Cardiac fibroblast (primary cell): ENCODE measurements at regions not wholly inside any gene's neighbourhood (a gene's known extent, or its start where the extent isn't known, plus 50 kb on each side); places are given as distances from the start of the nearest gene placed in this dataset.
"Not testable (repeated sequence)": the region's sequence is repeated elsewhere in the genome, so short reads cannot be mapped to it uniquely, and the experiment has no call there.

Source experiments
- DNase-seq, 2 donors: peaks; one replicate each; pipeline versions ENCODE4 v3.0.0 to v3.0.0-alpha.2; 2010; ENCODE audit warnings: low read depth in 2 of 2
- H3K4me3 ChIP-seq, 2 donors: replicated peaks in 1 of 2; 1 replicate in 1 of 2; 2 replicates in 1 of 2; pipeline ENCODE4 v1.5.1; 2011; ENCODE audit warnings: low read depth in 2 of 2, low read length in 2 of 2, mild to moderate bottlenecking in 2 of 2, moderate library complexity in 1 of 2
- TF ChIP-seq, protein P1 (sequence below): IDR thresholded peaks from one replicate; pipeline ENCODE4 v1.5.1; 2011; ENCODE audit warnings: low read depth, mild to moderate bottlenecking, low read length, inconsistent platforms

DNA sequence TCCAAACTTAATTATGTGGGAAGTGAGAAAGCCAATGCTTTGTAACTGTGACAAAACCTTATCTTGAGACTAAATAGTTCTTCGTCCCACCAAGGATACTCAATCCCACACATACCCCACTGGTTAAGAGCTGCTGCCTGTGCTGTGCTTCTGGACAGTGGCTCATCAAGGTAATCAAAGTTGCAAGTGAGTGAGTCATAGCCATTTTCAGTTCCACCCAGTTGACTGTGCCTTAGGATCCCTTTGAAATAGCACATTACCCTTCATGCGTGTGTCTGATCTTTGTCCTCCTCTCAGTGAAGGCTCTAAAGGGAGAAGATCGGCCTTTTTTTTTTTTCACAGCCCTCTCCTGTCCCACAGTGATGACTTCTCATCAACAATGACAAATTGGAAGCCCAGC, 706.0 kb upstream of the AUTS2 start:
- TF ChIP-seq, protein P1, sequence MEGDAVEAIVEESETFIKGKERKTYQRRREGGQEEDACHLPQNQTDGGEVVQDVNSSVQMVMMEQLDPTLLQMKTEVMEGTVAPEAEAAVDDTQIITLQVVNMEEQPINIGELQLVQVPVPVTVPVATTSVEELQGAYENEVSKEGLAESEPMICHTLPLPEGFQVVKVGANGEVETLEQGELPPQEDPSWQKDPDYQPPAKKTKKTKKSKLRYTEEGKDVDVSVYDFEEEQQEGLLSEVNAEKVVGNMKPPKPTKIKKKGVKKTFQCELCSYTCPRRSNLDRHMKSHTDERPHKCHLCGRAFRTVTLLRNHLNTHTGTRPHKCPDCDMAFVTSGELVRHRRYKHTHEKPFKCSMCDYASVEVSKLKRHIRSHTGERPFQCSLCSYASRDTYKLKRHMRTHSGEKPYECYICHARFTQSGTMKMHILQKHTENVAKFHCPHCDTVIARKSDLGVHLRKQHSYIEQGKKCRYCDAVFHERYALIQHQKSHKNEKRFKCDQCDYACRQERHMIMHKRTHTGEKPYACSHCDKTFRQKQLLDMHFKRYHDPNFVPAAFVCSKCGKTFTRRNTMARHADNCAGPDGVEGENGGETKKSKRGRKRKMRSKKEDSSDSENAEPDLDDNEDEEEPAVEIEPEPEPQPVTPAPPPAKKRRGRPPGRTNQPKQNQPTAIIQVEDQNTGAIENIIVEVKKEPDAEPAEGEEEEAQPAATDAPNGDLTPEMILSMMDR, result no peak
- no peak overlapping the region for H3K4me3 ChIP-seq
- DNase-seq, result no peak

DNA sequence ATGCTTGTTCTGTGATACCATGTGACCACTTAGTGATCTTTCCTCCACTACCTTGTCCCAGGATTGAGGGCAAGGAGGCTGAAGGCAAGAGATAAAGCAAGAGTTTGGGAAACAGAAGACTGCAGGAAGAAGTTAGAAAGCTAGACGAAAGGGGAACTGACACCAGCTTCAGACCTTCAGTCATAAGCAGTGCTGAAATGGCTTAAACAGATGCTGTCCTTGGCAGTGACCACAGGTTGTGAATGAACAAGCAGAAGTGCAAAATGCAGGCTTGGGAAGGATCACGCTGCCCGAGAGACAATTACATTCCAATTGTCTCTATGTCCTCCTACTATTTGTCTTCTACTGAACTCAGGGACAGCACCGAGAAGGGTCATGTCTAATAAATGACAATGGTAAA, 704.9 kb upstream of the AUTS2 start:
- no peak for DNase-seq
- no peak overlapping the region for H3K4me3 ChIP-seq
- TF ChIP-seq, protein P1, result no peak

DNA sequence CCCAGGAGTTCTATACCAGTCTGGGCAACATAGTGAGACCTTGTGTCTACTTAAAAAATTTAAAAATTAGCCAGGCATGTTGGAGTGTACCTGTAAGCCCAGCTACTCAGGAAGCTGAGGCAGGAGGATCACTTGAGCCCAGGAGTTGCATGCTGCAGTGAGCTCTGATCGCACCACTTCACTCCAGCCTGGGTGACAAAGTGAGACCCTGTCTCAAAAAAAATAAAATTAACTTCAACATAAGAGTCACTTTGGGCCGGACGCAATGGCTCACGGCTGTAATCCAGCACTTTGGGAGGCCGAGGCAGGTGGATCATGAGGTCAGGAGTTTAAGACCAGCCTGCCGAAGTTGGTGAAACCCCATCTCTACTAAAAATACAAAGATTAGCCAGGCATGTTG, 699.1 kb upstream of the AUTS2 start:
- DNase-seq, H3K4me3 ChIP-seq: not testable (repeated sequence)

DNA sequence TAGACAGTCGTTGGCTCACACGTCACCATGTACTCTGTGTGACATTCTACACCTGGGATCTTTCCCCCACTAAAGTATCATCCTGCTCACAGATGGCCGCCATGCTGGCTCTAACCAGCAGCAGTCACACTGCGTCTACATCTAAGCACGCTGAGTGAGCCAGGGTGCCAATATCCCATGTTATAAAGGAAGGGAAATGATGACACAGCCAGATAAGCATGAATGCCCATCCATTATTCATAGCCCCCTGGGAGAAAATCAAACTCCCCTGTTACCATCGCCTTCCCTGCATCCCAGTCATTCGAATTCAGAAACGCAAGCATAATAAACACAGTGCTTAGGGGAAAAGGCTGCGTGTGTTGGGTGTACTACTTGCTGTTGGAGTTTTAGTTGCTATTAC, 698.2 kb upstream of the AUTS2 start:
- H3K4me3 ChIP-seq, result no peak overlapping the region
- TF ChIP-seq, protein P1, result no peak
- no peak for DNase-seq

DNA sequence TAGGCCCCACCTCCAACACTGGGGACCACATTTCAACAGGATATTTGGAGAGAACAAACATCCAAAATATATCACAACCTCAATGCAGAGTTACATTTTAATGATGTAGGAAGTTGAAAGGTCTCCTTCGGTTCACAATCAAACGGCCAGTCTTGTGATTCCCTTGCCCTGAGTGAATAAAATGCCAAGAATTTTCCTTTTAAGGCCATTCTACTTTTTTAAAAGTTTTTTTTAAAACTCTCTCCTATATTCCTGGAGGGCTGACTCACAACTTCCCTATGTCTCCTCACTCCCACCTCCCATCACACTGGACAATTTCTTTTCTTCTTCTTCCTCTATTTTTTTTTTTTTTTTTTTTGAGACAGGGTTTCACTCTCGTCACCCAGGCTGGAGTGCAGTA, 693.6 kb upstream of the AUTS2 start:
- TF ChIP-seq, protein P1, result no peak
- DNase-seq, result peak in 1 of 2 donors; percentile 8

DNA sequence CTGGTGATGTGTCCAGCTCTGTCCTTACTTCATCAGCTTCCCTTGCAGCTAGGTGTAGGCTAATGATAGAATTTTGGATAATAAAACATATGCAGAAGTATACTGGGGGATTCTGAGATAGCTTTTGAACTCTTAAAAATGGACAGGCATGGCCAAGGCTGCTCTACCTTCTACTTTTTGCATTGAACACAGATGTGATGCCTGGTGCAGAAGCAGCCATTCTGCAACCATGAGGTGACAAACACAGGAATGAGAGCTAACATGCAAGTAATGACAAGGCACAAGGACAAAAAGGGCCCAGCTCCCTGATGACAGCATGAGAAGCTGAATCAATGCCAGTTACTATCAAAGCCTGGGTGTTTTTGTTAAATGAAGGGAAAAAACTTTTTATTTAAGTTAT, 686.5 kb upstream of the AUTS2 start:
- no peak overlapping the region for H3K4me3 ChIP-seq
- no peak for DNase-seq
- TF ChIP-seq, protein P1, result no peak

More for the DNA sequence above, 693.6 kb upstream of the AUTS2 start:
- no peak overlapping the region for H3K4me3 ChIP-seq

DNA sequence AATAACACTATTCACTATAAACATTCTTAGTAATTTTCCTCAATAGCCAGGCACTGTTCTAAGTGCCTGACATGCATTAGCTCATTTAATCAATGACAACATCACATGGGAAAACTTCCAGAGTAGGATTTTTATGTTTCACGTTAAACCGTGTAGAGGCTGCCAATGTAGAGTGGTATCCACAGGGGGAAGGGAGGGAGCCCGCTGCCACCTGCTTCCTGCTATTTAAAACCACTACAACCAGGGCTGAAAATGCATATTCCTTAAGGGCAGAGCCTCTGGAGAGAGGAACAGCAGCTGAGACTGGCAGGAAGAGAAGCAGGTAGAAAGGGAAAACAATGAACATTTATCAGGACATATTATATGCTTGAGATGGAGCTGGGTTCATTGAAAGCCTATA, 684.3 kb upstream of the AUTS2 start:
- TF ChIP-seq, protein P1, result no peak
- no peak overlapping the region for H3K4me3 ChIP-seq
- no peak for DNase-seq
